T-helper 17 cell (primary cell): ENCODE measurements at regions not wholly inside any gene's neighbourhood (a gene's known extent, or its start where the extent isn't known, plus 50 kb on each side); places are given as distances from the start of the nearest gene placed in this dataset.
"Not testable (repeated sequence)": the region's sequence is repeated elsewhere in the genome, so short reads cannot be mapped to it uniquely, and the experiment has no call there.

Source experiments
- ATAC-seq: fragments of 150-1000 bp; cut with Tn5 transposase; 2 replicates; pipeline ENCODE4 v1.10.0; 2021; ENCODE audit warnings: mild to moderate bottlenecking, moderate library complexity
- DNase-seq, 3 donors: peaks; one replicate each; pipeline versions ENCODE4 v3.0.0 to v3.0.0-alpha.2; 2020 to 2021
- H3K9me3 ChIP-seq: one replicate; pipeline ENCODE4 v1.7.0; 2013; ENCODE audit warnings: low read length, mild to moderate bottlenecking; ENCODE audit not compliant: control insufficient read depth, poor library complexity, severe bottlenecking
- H3K27ac Mint-ChIP-seq: one replicate; pipeline ENCODE4 v1.8.0; 2022; ENCODE audit warnings: mild to moderate bottlenecking, moderate library complexity, mixed read lengths
- H3K27me3 Mint-ChIP-seq: one replicate; pipeline ENCODE4 v1.8.0; 2022; ENCODE audit warnings: mixed read lengths
- H3K36me3 Mint-ChIP-seq: one replicate; pipeline ENCODE4 v1.8.0; 2022; ENCODE audit warnings: low read depth, mixed read lengths
- H3K4me1 Mint-ChIP-seq: one replicate; pipeline ENCODE4 v1.8.0; 2022; ENCODE audit warnings: mild to moderate bottlenecking, mixed read lengths
- H3K4me3 Mint-ChIP-seq: one replicate; pipeline ENCODE4 v1.8.0; 2022; ENCODE audit warnings: mild to moderate bottlenecking, moderate library complexity, mixed read lengths

DNA sequence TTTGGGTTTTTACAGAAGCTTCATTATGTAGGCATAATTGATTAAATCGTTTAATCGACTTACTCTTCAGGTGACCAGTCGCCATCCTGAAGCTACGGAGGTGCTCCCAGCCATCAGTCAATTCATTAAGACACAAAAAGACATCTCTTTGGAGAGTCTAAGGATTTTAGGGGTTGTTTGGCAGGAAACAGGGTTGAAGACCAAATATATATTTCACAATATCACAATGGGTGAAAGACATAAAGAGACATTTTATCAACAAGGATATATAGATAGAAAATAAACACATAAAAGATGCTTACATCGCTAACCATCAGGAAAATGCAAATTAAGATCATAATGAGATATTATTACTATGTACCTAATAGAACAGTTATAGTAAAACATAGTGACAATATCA is 104.0 kb upstream of the SIRPG start:
- no peak overlapping the region for H3K27ac Mint-ChIP-seq
- no peak for ATAC-seq
- peaks cover 5% of the 10 kb centered on the region for H3K4me1 Mint-ChIP-seq
- no peaks in the 10 kb centered on the region for H3K9me3 ChIP-seq
- no peaks in the 10 kb centered on the region for H3K36me3 Mint-ChIP-seq
- H3K4me3 Mint-ChIP-seq = no peak overlapping the region
- H3K27me3 Mint-ChIP-seq = peaks cover 14% of the 10 kb centered on the region
- DNase-seq = no peak

DNA sequence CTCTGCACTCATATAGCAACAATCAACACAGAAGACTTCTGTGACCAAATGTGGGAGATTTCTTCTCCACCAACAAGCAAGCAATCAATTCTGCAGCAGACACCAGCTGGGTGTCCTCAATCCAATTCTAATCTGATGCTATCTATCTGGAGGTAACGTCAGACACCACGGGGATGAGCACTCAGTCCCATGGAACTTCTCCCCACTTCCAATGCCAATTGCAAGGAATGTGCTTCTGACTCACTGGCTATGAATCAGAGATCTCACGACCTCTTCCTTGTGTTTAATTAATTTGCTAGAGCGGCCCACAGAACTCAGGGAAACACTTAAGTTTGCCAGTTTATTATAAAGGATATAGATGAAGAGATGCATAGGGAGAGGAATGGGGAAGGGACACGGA is 103.5 kb upstream of the SIRPG start:
- Mint-ChIP-seq H3K27ac (no peak overlapping the region), H3K4me1 (peaks cover 5% of the 10 kb centered on the region), H3K4me3 (no peak overlapping the region), H3K27me3 (peaks cover 14% of the 10 kb centered on the region), H3K36me3 (no peaks in the 10 kb centered on the region)
- ATAC-seq (no peak), DNase-seq (no peak)
- no peaks in the 10 kb centered on the region for H3K9me3 ChIP-seq

DNA sequence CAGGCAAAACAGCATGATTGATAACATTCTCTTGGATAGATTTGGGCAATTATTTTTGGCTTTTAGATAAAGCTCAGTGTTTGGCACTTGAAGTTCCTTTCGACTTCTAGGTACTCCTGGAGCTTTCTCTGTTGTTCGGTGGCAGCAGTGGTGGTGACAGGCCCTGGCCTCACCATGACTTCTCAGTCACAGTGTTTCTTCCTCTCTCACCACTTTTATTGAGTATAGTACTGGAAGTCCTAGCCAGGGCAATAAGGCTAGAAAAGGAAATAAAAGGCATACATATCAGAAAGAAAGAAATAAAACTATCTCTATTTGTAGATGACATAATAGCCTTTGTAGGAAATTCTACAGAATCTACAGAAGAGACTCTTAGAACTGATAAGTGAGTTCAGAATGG is 101.2 kb upstream of the SIRPG start:
- no peak overlapping the region for H3K27ac Mint-ChIP-seq
- H3K9me3 ChIP-seq = no peaks in the 10 kb centered on the region
- peaks cover 14% of the 10 kb centered on the region for H3K27me3 Mint-ChIP-seq
- H3K36me3 Mint-ChIP-seq = no peaks in the 10 kb centered on the region
- no peak overlapping the region for H3K4me3 Mint-ChIP-seq
- peaks cover 13% of the 10 kb centered on the region for H3K4me1 Mint-ChIP-seq
- ATAC-seq = no peak
- no peak for DNase-seq

DNA sequence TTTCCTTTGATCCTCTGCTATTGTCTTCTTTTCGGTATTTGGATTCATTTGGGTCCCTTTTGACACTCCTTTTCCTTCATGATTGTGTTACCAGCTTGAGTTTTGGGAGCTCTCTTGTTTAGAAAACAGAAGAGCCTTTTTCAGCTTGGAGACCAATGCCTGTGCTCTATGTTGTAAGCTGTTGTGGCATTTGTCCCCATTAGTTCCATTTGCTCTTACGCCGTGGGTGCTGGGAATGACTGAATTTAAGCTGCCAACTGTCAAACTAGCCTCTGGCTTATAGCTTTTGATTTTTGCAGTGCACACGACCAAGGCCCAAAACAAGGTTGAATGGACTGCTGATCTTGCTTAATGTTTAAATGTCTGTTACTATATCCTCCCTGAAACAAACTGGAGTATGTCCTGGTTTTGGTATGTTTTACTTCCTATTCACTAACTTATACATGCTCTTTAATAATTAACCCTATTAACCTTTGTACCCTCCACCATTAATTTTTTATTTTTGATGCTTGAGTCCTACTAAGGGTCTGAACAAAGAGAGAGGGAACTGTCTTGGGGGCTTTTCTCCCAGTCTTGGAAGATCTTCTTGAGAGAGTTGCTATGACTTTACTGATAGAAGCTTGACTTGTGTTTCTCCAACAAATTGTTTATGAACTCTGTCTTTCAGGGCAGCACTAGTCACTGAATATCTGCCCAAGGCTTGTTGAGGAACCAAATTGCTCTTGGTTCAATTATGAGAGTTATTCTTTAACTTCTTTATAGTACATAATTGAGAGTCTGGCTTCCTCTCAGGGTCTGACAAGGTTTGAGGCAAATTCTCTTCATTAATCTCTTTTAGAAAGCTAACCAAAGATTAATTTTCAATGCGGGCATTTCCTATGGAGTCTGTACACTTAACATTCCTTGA is 100.3 kb upstream of the SIRPG start:
- peaks cover 14% of the 10 kb centered on the region for H3K27me3 Mint-ChIP-seq
- H3K9me3 ChIP-seq = no peaks in the 10 kb centered on the region
- ATAC-seq (no peak), DNase-seq (no peak)
- no peaks in the 10 kb centered on the region for H3K36me3 Mint-ChIP-seq
- H3K4me1 Mint-ChIP-seq = peaks cover 14% of the 10 kb centered on the region
- H3K27ac Mint-ChIP-seq = peak overlapping the region; percentile 69
- no peak overlapping the region for H3K4me3 Mint-ChIP-seq

DNA sequence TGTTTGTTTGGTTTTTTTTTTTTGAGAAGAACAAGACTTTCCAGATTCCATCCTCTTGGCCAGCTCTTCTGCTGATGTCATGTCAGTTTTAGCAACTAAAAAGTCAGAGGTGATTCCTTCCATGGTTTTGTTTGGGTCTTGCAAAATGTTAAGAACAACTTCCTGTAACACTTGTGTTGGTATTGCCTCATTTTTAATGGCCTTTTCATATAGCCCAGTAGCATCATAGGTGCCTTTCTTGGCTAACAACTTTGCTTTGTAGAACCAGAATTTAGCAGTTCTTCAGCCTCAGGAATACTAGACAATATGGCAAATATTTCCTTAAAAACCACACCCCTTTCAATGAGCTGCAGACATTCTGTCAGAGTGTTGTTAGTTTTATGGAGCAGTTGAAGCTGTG is 99.5 kb upstream of the SIRPG start:
- peaks cover 14% of the 10 kb centered on the region for H3K4me1 Mint-ChIP-seq
- DNase-seq = no peak
- no peak for ATAC-seq
- no peaks in the 10 kb centered on the region for H3K36me3 Mint-ChIP-seq
- no peak overlapping the region for H3K27ac Mint-ChIP-seq
- no peak overlapping the region for H3K4me3 Mint-ChIP-seq
- peaks cover 14% of the 10 kb centered on the region for H3K27me3 Mint-ChIP-seq
- H3K9me3 ChIP-seq = no peaks in the 10 kb centered on the region

DNA sequence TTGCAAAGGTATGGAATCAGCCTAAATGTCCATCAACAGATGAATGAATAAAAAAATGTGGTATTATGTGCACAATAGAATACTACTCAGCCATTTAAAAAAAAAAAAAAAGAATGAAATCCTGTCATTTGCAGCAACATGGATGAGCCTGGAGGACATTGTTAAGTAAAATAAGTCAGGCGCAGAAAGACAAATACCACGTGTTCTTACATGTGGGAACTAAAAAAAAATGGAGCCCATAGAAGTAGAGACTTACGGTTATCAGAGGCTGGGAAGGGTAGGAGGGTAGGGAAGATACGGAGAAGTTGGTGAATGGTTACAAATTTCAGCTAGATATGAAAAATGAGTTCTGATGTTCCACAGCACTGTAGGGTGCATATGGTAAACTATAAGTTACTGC is 97.2 kb upstream of the SIRPG start:
- Mint-ChIP-seq H3K36me3 (no peaks in the 10 kb centered on the region), H3K27ac (no peak overlapping the region), H3K4me3 (no peak overlapping the region), H3K4me1 (peaks cover 14% of the 10 kb centered on the region), H3K27me3 (no peaks in the 10 kb centered on the region)
- no peaks in the 10 kb centered on the region for H3K9me3 ChIP-seq
- ATAC-seq (no peak), DNase-seq (no peak)

DNA sequence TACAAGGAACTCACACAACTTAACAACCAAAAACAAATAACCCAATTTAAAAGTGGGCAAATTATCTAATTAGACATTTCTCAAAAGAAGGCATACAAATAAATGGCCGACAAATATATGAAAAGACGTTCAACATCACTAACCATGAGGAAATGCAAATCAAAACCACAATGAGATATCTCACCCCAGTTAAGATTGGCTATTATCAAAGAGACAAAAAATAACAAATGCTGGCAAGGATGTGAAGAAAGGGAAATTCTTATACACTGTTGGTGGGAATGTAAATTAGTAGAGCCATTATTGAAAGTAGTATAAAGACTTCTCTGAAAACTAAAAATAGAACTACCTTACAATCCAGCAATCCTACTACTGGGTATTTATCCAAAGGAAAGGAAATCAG is 96.7 kb upstream of the SIRPG start:
- H3K9me3 ChIP-seq = no peaks in the 10 kb centered on the region
- H3K4me1 Mint-ChIP-seq = peaks cover 14% of the 10 kb centered on the region
- no peak overlapping the region for H3K27ac Mint-ChIP-seq
- no peak for DNase-seq
- H3K27me3 Mint-ChIP-seq = no peaks in the 10 kb centered on the region
- no peak overlapping the region for H3K4me3 Mint-ChIP-seq
- ATAC-seq = no peak
- no peaks in the 10 kb centered on the region for H3K36me3 Mint-ChIP-seq

DNA sequence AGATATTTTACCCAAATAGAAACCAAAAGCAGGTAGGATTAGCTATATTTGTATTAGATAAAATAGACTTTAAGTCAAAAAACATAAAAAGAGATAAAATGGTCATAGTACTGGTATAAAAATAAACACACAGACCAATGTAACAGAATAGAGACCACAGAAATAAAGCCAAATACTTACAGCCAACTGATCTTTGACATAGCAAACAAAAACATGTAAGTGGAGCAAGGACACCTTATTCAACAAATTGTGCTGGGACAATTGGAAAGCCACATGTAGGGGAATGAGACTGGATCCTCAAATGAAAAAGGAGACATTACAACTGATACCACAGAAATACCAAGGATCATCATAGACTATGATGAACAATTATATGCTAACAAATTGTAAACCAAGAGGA is 94.5 kb upstream of the SIRPG start:
- Mint-ChIP-seq H3K4me3 (no peak overlapping the region), H3K36me3 (no peaks in the 10 kb centered on the region), H3K27me3 (no peaks in the 10 kb centered on the region), H3K4me1 (peaks cover 9% of the 10 kb centered on the region), H3K27ac (no peak overlapping the region)
- no peak for ATAC-seq
- H3K9me3 ChIP-seq = no peaks in the 10 kb centered on the region
- DNase-seq = no peak

DNA sequence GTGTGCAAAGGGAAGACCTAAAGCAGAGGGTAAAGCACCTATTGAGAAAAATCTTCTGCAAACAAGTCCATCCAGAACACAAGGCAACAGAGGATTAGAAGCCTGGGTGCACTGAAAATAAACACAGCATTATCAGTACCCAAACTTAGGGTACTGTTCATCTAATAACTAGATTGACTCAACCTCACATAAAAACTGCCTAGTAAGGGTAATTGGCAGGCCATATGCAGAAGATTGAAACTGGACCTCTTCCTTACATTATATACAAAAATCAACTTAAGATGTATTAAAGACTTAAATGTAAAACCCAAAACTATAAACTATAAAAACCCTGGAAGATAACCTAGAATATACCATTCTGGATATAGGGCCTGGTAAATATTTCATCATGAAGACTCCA is 91.2 kb upstream of the SIRPG start:
- Mint-ChIP-seq H3K4me1 (peaks cover 1% of the 10 kb centered on the region), H3K36me3 (peaks cover 3% of the 10 kb centered on the region), H3K27ac (no peak overlapping the region), H3K4me3 (no peak overlapping the region), H3K27me3 (no peaks in the 10 kb centered on the region)
- DNase-seq (no peak), ATAC-seq (no peak)
- H3K9me3 ChIP-seq = no peaks in the 10 kb centered on the region

DNA sequence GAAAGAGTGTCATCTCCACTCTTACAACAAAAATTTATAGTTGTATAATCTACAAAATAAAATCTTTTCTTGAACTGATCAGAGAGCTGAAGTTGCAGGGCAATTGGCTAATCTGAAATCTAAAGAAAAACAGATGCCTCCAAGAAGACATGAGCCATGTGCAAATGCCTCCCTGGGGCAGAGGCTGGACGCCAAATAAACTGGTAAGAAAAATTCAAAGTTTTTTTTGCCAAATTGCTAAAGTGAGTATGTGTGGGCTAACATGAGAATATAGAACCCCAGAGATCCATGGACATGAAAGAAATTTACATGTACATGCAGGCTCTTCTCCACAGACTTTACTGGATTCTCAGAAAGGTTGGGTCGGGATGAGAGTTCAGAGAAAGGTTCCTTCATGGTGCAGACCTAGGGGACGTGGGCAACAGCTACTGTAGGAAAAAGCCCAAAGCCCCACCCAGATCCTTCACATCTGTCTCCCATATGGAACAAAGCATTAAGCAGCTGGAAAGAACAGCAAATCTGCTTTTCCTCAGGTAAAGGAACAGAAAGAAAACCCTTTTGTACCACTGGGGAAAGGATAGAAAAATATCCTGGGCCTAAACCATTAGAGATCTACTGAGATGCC is 90.5 kb upstream of the SIRPG start:
- no peak for ATAC-seq
- Mint-ChIP-seq H3K4me1 (no peaks in the 10 kb centered on the region), H3K27ac (no peak overlapping the region), H3K4me3 (no peak overlapping the region), H3K36me3 (peaks cover 3% of the 10 kb centered on the region), H3K27me3 (no peaks in the 10 kb centered on the region)
- H3K9me3 ChIP-seq = no peaks in the 10 kb centered on the region
- DNase-seq = no peak

DNA sequence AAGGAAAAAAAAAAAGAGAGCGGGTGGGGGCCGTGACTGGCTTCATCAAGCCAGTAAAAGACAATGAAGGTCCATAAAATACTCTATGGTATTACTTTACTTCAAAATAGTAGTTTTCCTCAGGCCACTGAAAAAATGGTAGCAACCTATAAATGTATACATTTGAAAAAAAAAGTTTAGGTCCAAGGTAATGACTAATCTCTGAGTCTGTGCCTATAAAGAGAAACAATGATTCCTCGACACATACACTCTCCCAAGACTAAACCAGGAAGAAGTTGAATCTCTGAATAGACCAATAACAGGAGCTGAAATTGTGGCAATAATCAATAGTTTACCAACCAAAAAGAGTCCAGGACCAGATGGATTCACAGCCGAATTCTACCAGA is 84.5 kb upstream of the SIRPG start:
- not testable (repeated sequence) for H3K36me3 Mint-ChIP-seq, H3K4me3 Mint-ChIP-seq, H3K4me1 Mint-ChIP-seq, H3K9me3 ChIP-seq, H3K27ac Mint-ChIP-seq, DNase-seq, ATAC-seq
- peaks cover 17% of the 10 kb centered on the region for H3K27me3 Mint-ChIP-seq

DNA sequence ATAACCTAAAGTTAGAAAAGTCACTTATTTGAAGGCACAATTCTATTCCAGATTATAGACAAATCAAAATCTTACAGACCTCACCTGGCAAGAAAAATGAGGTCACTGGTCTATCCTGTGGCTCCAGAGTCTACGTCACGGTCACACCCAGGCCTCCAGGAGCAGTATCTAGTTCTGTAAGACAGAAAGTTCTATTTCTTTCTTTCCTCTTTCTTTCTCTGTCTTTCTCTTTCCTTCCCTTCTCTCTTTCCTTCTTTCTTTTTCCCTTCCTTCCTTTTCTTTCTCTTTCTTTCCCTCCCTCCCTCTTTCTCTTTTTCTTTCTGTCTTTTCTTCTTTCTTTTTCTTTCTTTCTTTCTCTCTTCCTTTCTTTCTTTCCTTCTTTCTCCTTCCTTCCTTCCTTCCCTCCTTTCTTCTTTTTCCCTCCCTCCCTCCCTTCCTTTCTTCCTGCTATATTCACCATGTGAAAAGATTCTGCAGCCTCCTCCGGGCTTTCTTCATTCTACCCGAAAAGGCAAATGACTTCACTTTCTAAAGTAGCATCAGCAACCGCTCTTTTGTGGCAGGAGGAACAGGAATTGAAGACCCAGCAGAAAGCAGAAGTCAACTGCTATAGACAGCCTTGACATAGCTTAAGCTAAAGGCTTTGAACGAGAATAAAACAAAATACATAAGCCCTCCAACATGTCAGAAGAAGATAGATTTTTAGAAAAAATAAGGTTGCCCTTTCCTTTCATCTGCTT is 83.9 kb upstream of the SIRPG start:
- DNase-seq (no peak), ATAC-seq (no peak)
- Mint-ChIP-seq H3K4me1 (no peaks in the 10 kb centered on the region), H3K4me3 (no peak overlapping the region), H3K36me3 (peaks cover 3% of the 10 kb centered on the region), H3K27ac (no peak overlapping the region), H3K27me3 (peaks cover 17% of the 10 kb centered on the region)
- no peaks in the 10 kb centered on the region for H3K9me3 ChIP-seq

DNA sequence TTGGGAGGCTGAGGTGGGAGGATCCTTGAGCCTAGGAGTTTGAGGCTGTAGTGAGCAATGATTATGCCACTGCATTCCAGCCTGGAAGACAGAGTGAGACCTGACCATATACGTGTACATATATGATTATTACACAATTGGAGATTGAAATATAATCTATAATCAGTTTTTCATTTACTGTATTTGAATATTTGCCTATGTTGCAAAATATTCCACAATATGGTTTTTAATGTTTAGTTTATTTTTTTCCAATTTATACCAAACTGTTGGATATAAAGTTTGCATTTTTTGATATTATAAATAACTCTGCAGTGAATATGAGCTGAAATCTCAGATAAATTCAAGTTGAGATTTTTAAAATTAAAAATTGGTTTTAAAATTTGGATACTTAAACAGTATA is 79.6 kb upstream of the SIRPG start:
- DNase-seq = no peak
- H3K27ac Mint-ChIP-seq = no peak overlapping the region

More for the DNA sequence above, 79.6 kb upstream of the SIRPG start:
- no peaks in the 10 kb centered on the region for H3K36me3 Mint-ChIP-seq
- H3K4me1 Mint-ChIP-seq = peaks cover 10% of the 10 kb centered on the region
- H3K9me3 ChIP-seq = no peaks in the 10 kb centered on the region
- no peak overlapping the region for H3K4me3 Mint-ChIP-seq
- H3K27me3 Mint-ChIP-seq = peaks cover 15% of the 10 kb centered on the region
- ATAC-seq = no peak
